ENCODE measurements at regions not wholly inside any gene's neighbourhood (a gene's known extent, or its start where the extent isn't known, plus 50 kb on each side); places are given as distances from the start of the nearest gene placed in this dataset.

DNA sequence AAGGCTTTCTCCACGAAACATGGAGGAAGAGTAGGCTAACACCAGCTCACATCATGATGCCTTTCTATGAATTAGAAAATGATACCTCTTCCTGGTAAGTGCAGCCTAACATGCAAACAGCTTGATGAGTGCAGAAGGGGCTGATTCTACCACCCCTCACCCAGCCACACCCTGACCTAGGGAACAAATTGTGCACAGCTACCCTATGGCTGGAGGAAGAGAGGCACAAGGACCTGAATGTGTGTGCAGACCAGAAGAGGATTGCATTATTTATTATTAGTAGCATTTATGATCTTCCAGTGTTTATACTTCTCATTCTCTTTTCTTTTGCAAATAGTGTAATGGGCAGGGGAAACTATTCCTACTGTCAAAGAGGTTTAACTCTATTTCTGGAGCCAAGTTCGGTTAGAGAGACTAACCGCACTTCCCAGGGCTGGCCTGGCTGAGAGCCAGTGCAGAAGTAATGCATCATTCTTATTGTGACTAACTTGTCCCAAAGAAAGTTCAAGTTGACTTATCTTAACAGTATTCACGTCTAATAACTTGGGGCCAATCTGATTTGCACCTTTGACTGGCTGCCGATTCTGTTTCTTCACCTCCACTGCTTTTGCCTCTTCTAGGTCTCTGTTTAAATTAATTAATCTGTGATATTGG is 237.5 kb downstream of the CD83 start:
- POLR2A ChIA-PET: no interaction called here
- ATAC-seq (ENCODE audit: low read depth): no peak

DNA sequence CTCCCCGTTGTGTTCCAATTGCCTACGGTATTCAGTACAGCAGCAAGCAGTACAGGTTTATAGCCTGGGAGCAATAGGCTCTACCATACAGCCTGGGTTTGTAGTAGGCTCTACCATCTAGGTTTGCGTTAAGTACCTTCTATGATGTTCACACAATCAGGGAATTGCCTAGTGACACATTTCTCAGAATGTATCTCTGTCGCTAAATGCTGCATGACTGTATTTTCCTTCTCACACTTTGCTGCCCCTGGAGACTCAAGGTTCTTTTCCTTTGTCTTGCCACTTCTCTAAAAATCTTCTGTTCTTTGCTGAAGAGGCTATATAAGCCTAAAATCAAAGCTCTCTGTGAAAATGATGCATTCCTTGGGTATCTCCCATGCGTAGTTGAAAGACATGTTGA is 241.9 kb downstream of the CD83 start:
- Mint-ChIP-seq H3K4me3 (no peak overlapping the region), H3K27me3 (peaks cover 11% of the 10 kb centered on the region), H3K9me3 (no peaks in the 10 kb centered on the region), H3K36me3 (peaks cover 2% of the 10 kb centered on the region), H3K27ac (no peak overlapping the region), H3K4me1 (peaks cover 4% of the 10 kb centered on the region)
- DNase-seq (no peak), ATAC-seq (ENCODE audit: low read depth) (no peak)
- POLR2A ChIA-PET: no interaction called here

More for the DNA sequence above, 237.5 kb downstream of the CD83 start:
- DNase-seq: no peak
- peaks cover 3% of the 10 kb centered on the region for H3K27me3 Mint-ChIP-seq
- peaks cover 9% of the 10 kb centered on the region for H3K36me3 Mint-ChIP-seq
- H3K9me3 Mint-ChIP-seq: peaks cover 3% of the 10 kb centered on the region
- no peak overlapping the region for H3K27ac Mint-ChIP-seq
- H3K4me3 Mint-ChIP-seq: no peak overlapping the region
- H3K4me1 Mint-ChIP-seq: peaks cover 13% of the 10 kb centered on the region

DNA sequence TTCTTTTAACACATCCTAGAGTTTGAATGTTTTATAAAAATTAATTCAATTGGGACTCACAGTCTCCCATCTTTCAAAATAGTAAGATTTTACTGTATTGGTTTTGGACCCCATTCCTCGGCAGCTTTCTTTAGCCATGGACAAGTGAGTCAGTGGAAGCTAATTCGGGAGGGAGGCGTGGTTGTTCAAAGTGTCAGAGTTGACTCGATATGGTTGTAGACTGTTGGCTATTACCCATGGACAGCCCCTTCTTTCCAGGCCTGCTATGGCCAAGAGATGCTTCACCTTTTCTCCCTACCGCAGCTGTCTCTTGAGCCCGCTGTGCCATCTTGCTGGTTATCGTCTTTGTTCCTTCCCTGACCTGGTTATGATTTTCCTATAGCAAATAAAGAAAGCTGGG is 243.0 kb downstream of the CD83 start:
- Mint-ChIP-seq H3K9me3 (no peaks in the 10 kb centered on the region), H3K27ac (no peak overlapping the region), H3K36me3 (peaks cover 2% of the 10 kb centered on the region), H3K4me1 (no peaks in the 10 kb centered on the region), H3K4me3 (no peak overlapping the region), H3K27me3 (peaks cover 12% of the 10 kb centered on the region)
- DNase-seq (no peak), ATAC-seq (ENCODE audit: low read depth) (no peak)
- POLR2A ChIA-PET: no interaction called here

DNA sequence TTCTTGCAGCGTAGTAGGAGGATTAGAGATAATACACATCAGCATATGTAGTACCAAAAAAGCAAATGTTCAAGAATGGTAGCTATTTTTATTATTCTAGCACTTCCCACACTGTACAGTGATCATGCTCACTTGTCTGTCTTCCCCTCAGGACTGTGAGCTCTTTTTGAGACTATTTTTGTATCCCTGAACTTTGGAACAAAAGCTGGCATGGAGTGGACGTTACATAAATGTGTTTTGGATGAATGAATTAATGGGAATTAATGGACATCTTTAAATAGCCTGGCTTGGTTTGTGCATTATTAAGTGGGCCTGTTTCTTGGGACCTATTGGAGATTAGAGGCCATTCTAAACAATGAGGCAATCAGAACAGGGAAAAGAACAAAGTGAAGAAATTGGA is 243.7 kb downstream of the CD83 start:
- DNase-seq: no peak
- H3K36me3 Mint-ChIP-seq: peaks cover 2% of the 10 kb centered on the region
- H3K4me1 Mint-ChIP-seq: no peaks in the 10 kb centered on the region
- no peak overlapping the region for H3K27ac Mint-ChIP-seq
- no peak for ATAC-seq (ENCODE audit: low read depth)
- H3K4me3 Mint-ChIP-seq: no peak overlapping the region
- H3K9me3 Mint-ChIP-seq: no peaks in the 10 kb centered on the region
- peaks cover 12% of the 10 kb centered on the region for H3K27me3 Mint-ChIP-seq
- POLR2A ChIA-PET: no interaction called here

DNA sequence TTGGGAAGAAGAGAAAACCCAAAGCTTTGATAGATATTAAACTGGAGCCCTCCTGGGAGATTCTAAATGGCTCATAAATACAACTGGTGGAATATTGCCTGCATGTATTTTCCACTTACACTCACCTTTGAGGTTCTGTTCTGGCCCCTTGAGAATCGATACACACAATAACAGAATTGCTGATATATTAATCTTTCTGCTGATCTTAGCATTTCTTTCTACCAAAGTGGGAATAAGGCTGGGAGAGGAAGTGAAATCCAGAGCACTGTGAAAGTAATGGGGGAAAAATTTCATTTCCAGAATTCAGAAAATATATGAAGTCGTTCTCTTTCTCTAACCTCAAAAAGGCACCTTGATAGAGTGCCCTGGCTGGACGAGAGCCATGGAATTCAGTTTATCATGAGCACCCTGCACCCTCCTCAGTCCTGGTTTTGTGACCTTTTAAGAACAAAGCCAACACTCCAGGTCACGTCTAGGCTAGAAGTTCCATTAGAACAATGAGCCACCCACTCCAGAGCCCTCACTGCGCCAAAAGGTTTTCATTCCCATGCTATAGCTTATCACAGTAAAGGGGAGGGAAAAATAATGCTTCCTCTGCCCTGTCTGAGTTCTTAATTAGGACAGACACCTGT is 244.5 kb downstream of the CD83 start:
- DNase-seq (no peak), ATAC-seq (ENCODE audit: low read depth) (no peak)
- POLR2A ChIA-PET: no interaction called here
- H3K9me3 Mint-ChIP-seq: no peaks in the 10 kb centered on the region
- H3K27me3 Mint-ChIP-seq: peaks cover 12% of the 10 kb centered on the region
- H3K4me1 Mint-ChIP-seq: no peaks in the 10 kb centered on the region
- H3K36me3 Mint-ChIP-seq: peaks cover 2% of the 10 kb centered on the region
- H3K4me3 Mint-ChIP-seq: no peak overlapping the region
- no peak overlapping the region for H3K27ac Mint-ChIP-seq

DNA sequence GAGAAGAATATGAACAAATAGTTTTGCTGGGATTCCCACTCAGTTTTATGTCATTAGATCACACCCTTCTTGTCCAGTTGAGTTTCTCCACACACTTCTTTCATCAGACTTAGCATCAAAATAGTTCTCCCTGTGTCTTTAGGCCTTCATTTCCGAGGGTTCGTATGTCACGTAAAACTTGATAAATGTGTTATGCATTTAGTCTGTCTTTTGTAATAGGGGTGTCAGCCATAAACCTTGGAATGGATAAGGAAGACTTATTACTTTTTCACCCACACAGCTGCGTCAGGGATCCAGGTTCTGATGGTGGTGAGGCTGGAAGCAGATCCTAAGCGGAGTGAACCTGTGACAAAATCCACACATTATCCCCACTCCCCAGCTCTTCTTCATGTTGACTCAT is 246.8 kb downstream of the CD83 start:
- Mint-ChIP-seq H3K27ac (no peak overlapping the region), H3K27me3 (peaks cover 9% of the 10 kb centered on the region), H3K4me3 (no peak overlapping the region), H3K36me3 (no peaks in the 10 kb centered on the region), H3K4me1 (no peaks in the 10 kb centered on the region), H3K9me3 (no peaks in the 10 kb centered on the region)
- ATAC-seq (ENCODE audit: low read depth): no peak
- POLR2A ChIA-PET: no interaction called here
- DNase-seq: no peak

DNA sequence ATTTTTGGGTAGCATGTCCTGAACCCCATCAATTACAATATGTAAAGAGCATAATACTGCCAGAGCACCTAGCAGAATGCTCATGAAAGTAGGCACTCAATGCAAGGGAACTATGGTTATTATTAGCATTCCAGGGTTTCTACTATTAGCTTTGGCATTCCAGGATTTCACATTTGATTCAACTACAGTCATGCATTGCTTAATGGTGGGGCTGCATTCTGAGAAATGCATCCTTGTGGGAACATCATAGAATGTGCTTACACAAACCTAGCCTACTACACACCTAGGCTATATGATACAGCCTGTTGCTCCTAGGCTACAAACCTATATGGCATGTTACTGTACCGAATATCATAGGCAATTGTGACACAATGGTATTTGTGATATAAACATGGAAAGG is 247.8 kb downstream of the CD83 start:
- H3K36me3 Mint-ChIP-seq: no peaks in the 10 kb centered on the region
- ATAC-seq (ENCODE audit: low read depth): no peak
- no peak overlapping the region for H3K4me3 Mint-ChIP-seq
- POLR2A ChIA-PET: no interaction called here
- DNase-seq: no peak
- no peaks in the 10 kb centered on the region for H3K9me3 Mint-ChIP-seq
- no peaks in the 10 kb centered on the region for H3K4me1 Mint-ChIP-seq
- H3K27me3 Mint-ChIP-seq: peaks cover 9% of the 10 kb centered on the region
- no peak overlapping the region for H3K27ac Mint-ChIP-seq

DNA sequence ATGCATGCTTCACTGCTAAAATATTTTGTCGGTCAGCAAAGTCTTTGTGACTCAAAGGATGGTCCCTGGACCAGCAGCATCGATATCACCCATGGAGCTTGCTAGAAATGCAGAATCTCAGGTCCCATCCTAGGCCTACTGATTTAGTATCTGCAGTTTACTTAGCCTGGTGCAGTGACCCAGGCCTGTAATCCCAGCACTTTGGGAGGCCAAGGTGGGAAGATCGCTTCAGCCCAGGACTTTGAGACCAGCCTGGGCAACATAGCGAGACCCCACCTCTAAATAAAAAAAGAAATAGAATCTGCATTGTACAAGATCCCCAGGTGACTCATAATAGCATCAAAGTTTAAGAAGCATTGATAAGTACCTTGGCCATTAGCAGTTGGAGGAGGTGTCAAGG is 248.7 kb downstream of the CD83 start:
- ATAC-seq (ENCODE audit: low read depth): no peak
- no peak overlapping the region for H3K27ac Mint-ChIP-seq
- no peak overlapping the region for H3K4me3 Mint-ChIP-seq
- H3K4me1 Mint-ChIP-seq: peaks cover 2% of the 10 kb centered on the region
- no peaks in the 10 kb centered on the region for H3K9me3 Mint-ChIP-seq
- no peak for DNase-seq
- POLR2A ChIA-PET: no interaction called here
- H3K36me3 Mint-ChIP-seq: no peaks in the 10 kb centered on the region
- peaks cover 7% of the 10 kb centered on the region for H3K27me3 Mint-ChIP-seq

DNA sequence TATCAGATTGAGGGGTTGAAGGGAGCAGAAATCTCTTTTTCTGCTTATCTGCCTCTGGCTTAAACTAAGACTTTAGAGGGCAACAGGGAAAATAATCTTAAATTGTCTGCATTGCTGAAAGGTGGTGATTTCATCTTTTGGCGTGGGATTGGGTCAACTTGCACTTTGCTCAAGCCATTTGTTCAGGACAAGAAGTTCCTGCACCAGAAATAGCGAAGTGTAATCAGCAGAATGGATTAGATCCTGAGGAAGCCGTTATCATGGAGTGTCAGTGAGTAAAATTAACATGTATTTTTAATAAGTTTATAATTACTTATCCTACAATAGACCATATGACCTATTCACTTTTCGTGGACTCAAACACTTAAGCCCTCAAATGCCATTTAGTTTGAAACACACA is 249.3 kb downstream of the CD83 start:
- Mint-ChIP-seq H3K9me3 (no peaks in the 10 kb centered on the region), H3K36me3 (no peaks in the 10 kb centered on the region), H3K4me1 (peaks cover 5% of the 10 kb centered on the region), H3K27ac (no peak overlapping the region), H3K27me3 (peaks cover 7% of the 10 kb centered on the region), H3K4me3 (no peak overlapping the region)
- POLR2A ChIA-PET: no interaction called here
- ATAC-seq (ENCODE audit: low read depth): no peak
- DNase-seq: no peak

DNA sequence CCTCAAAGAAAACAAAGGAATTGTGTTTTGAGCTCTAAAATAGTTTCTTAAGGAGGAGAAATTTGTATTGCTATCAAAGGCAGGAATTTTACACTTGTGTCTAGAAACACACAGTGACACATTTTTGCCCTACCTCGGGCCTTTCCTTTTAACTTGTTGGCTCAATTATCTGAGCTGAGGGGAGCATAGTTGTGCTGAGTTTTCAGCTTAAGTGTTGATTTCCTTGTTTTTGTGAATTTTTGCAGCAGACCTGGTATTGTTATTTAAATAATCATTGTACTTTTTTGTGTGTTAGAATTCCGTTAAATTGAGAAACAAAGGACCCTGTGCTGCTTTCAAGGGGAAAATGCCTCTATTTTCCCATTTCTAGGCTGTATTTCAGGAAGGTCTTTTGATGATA is 249.7 kb downstream of the CD83 start:
- no peak overlapping the region for H3K27ac Mint-ChIP-seq
- H3K4me1 Mint-ChIP-seq: peaks cover 9% of the 10 kb centered on the region
- POLR2A ChIA-PET: no interaction called here
- no peaks in the 10 kb centered on the region for H3K36me3 Mint-ChIP-seq
- DNase-seq: no peak
- peaks cover 6% of the 10 kb centered on the region for H3K27me3 Mint-ChIP-seq
- H3K4me3 Mint-ChIP-seq: no peak overlapping the region
- ATAC-seq (ENCODE audit: low read depth): no peak
- no peaks in the 10 kb centered on the region for H3K9me3 Mint-ChIP-seq

DNA sequence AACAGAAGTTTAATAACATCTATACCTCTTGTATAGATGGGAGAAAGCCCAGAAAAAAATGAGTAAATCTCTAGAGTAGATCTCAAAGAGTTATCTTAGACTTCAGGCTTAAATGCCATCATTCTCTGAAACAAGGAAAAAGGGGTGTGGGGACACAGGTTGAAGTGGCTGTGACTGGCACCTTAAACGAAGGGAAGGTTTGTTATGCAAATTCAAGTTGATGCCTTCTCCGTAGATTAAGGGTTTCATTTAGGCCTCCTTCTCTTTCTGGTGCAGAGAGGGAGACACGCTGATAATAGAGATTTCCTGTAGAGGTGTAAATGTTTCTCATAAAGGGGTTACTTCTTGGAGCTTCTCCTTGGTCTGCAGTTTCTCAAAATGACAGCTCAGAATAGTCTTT is 252.1 kb downstream of the CD83 start:
- DNase-seq (no peak), ATAC-seq (ENCODE audit: low read depth) (no peak)
- Mint-ChIP-seq H3K4me3 (no peak overlapping the region), H3K9me3 (peaks cover 2% of the 10 kb centered on the region), H3K27ac (no peak overlapping the region), H3K4me1 (peaks cover 18% of the 10 kb centered on the region), H3K27me3 (peaks cover under 1% of the 10 kb centered on the region), H3K36me3 (no peaks in the 10 kb centered on the region)
- POLR2A ChIA-PET: no interaction called here

DNA sequence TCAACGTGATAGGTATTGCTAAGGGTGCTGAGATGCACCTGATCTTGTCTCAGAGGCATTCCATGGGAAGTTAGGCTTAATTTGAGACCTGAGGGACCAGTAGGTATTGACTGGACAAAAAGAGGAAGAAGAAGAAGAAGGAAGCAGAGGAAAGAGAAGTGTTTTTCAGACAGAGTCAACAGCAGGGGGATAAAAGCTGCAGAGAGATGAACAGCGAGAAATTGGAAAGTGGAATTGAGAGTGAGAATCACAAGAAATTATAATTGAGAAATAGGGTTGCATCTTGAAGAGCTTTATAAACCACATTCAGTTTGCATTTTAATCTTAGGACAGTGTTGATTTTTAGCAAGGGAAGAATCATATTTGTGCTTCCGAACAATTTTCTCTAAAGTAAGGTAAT is 254.0 kb downstream of the CD83 start:
- H3K4me1 Mint-ChIP-seq: peaks cover 24% of the 10 kb centered on the region
- DNase-seq (no peak), ATAC-seq (ENCODE audit: low read depth) (no peak)
- no peaks in the 10 kb centered on the region for H3K36me3 Mint-ChIP-seq
- H3K9me3 Mint-ChIP-seq: peaks cover 4% of the 10 kb centered on the region
- H3K4me3 Mint-ChIP-seq: peak overlapping the region; percentile 69
- H3K27ac Mint-ChIP-seq: peak overlapping the region; percentile 77
- no peaks in the 10 kb centered on the region for H3K27me3 Mint-ChIP-seq
- POLR2A ChIA-PET: no interaction called here

DNA sequence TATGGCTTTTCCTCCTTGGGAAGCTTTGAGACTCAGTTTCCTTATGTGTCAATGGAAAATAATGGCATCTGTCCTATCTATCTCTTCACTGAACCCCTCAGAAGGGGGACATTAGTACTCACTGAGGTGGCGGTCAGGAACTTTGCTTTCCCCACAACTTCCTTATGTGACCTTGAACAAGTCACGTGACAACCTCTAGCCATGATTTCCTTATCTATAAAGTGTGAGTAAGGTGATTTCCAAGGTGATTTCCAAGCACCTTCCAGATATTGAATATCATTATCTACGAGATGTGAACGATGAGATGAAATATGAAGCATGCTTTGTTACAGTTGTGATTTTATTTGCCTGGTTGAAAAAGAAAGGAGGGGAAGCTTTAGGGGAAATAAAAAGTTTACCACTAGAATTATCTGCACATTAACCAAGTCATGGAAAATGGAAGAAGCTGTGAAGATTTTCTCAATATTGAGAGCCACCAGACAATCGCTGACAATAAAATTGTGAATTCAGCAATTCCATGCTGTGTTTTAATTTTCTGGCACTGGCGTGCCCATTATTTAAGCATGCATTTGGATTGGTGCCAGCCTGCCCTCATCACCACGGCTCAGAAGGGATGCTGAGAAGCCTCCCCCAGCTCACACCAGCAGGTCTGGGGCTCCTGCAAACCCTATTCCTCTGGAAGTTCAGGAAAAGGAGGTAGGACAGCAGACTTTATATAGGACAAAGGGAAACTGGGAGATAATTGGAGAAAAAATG is 255.3 kb downstream of the CD83 start:
- DNase-seq: no peak
- Mint-ChIP-seq H3K9me3 (peaks cover 6% of the 10 kb centered on the region), H3K36me3 (peaks cover 4% of the 10 kb centered on the region), H3K4me1 (peaks cover 24% of the 10 kb centered on the region), H3K27me3 (peaks cover 2% of the 10 kb centered on the region), H3K4me3 (no peak overlapping the region), H3K27ac (no peak overlapping the region)
- no peak for ATAC-seq (ENCODE audit: low read depth)
- POLR2A ChIA-PET: no interaction called here

All from activated naive CD8-positive, alpha-beta T cell treated with anti-CD3 and anti-CD28 coated beads, Interleukin-2, amount 10 ng/mL, durations not matched to agents 7 days and 5 days (primary cell).